ENCODE measurements at regions not wholly inside any gene's neighbourhood (a gene's known extent, or its start where the extent isn't known, plus 50 kb on each side); places are given as distances from the start of the nearest gene placed in this dataset.

GRCh38 chr2:58641001-58641400, 399.9 kb upstream of the FANCL start:
- no peak for TF ChIP-seq CTCF (IDR thresholded peaks at IDR 0.05)
- TF ChIP-seq EP300 (IDR thresholded peaks at IDR 0.05): no peak
